ENCODE measurements at regions not wholly inside any gene's neighbourhood (a gene's known extent, or its start where the extent isn't known, plus 50 kb on each side); places are given as distances from the start of the nearest gene placed in this dataset.

- TF ChIP-seq CTCF (IDR thresholded peaks at IDR 0.05; ENCODE audit: low read depth, low read length) (no peak), EZH2phosphoT487 (IDR thresholded peaks at IDR 0.05; ENCODE audit: low read depth) (no peak)
These were observed 489.1 kb upstream of the SALL1 start for GRCh38 chr16:51640196-51640595.
